ENCODE measurements at regions not wholly inside any gene's neighbourhood (a gene's known extent, or its start where the extent isn't known, plus 50 kb on each side); places are given as distances from the start of the nearest gene placed in this dataset.
"Not testable (repeated sequence)": the region's sequence is repeated elsewhere in the genome, so short reads cannot be mapped to it uniquely, and the experiment has no call there.

DNA sequence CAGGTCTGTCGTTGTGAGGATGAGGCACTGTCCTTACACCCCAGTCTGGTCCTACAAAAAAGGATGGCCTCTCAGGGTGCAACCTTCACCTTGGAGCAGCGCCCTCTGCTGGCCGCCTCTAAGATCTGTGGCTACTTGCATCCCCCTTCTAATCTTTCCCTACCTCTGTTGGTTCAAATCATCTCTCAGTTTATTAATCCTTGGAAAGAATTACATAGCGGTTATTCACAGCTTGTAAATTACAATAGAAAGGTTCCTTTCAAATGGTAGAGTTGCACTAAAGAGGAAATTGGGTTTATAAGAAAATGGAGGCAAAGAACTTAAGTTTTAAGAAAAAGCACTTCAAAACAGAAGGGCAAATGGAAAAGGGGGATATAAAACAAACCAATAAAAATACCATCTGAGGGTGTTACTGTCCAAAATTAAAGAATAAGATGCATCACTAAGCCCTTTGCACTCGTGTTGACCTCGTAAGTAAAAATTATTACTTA, 102.0 kb upstream of the PLEKHM1 start:
- TF ChIP-seq, protein P1, sequence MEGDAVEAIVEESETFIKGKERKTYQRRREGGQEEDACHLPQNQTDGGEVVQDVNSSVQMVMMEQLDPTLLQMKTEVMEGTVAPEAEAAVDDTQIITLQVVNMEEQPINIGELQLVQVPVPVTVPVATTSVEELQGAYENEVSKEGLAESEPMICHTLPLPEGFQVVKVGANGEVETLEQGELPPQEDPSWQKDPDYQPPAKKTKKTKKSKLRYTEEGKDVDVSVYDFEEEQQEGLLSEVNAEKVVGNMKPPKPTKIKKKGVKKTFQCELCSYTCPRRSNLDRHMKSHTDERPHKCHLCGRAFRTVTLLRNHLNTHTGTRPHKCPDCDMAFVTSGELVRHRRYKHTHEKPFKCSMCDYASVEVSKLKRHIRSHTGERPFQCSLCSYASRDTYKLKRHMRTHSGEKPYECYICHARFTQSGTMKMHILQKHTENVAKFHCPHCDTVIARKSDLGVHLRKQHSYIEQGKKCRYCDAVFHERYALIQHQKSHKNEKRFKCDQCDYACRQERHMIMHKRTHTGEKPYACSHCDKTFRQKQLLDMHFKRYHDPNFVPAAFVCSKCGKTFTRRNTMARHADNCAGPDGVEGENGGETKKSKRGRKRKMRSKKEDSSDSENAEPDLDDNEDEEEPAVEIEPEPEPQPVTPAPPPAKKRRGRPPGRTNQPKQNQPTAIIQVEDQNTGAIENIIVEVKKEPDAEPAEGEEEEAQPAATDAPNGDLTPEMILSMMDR (IDR thresholded peaks at IDR 0.05; ENCODE audit: low read length) = peak; percentile 43
- not testable (repeated sequence) for TF ChIP-seq EZH2 (optimal IDR thresholded peaks at IDR 0.05; ENCODE audit: low read depth, low read length); EZH2phosphoT487 (IDR thresholded peaks at IDR 0.05; ENCODE audit: low read length)

All from MM.1S (cell line).